ENCODE measurements at regions not wholly inside any gene's neighbourhood (a gene's known extent, or its start where the extent isn't known, plus 50 kb on each side); places are given as distances from the start of the nearest gene placed in this dataset.

DNA sequence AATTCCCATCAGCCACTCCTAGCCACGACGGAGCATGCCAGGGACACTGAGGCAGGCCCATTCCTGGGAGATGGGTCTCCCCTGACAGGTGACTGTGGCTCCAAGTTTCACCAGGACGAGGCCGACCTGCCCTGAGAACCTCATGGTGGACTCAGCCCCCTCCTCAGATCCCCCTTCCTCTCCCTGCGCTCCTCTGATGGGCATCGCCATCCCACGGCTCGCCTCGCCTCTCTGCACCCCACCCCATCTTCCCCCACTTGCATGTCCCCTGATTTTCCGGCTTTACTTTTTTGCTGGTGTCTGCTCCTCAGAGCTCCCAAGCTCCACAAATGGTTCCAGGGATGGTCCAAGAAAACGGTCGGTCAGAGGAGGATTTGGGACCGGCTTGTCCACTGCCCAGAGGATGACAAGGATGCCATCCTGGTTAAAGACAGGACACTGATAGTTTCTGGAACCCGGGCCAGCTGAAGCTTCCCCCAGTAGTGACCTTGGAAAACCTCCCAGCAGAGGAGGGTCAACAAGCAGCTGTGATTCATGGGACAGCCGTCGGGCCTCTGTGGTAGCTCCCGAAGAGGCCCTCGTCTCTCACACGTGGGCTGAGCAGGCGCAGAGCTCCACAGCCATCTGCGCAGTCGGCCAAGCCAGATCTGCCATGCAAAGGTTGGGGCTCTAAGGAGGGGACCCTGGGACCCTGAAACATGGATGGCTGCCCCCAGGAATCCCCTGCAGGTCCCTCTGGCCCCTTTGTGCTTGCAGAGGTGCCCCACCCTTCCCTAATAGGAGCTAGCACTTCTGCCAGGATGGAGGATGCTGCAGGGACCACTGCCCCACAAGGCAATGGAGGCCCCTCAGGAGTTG lies 87.8 kb upstream of the SLC66A3 start:
- no peak for DNase-seq
- Histone ChIP-seq H3K36me3 (no peaks in the 10 kb centered on the region), H3K4me1 (no peaks in the 10 kb centered on the region), H3K9me3 (replicated peaks) (peaks cover 6% of the 10 kb centered on the region), H3K27me3 (ENCODE audit: low read depth) (peaks cover 49% of the 10 kb centered on the region), H3K27ac (replicated peaks) (no peak overlapping the region), H3K4me3 (no peak overlapping the region)
- TF ChIP-seq, protein P1, sequence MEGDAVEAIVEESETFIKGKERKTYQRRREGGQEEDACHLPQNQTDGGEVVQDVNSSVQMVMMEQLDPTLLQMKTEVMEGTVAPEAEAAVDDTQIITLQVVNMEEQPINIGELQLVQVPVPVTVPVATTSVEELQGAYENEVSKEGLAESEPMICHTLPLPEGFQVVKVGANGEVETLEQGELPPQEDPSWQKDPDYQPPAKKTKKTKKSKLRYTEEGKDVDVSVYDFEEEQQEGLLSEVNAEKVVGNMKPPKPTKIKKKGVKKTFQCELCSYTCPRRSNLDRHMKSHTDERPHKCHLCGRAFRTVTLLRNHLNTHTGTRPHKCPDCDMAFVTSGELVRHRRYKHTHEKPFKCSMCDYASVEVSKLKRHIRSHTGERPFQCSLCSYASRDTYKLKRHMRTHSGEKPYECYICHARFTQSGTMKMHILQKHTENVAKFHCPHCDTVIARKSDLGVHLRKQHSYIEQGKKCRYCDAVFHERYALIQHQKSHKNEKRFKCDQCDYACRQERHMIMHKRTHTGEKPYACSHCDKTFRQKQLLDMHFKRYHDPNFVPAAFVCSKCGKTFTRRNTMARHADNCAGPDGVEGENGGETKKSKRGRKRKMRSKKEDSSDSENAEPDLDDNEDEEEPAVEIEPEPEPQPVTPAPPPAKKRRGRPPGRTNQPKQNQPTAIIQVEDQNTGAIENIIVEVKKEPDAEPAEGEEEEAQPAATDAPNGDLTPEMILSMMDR (IDR thresholded peaks at IDR 0.05; ENCODE audit: borderline replicate concordance), result no peak
- intact Hi-C loops (cut with micrococcal nuclease), result no loop called here

DNA sequence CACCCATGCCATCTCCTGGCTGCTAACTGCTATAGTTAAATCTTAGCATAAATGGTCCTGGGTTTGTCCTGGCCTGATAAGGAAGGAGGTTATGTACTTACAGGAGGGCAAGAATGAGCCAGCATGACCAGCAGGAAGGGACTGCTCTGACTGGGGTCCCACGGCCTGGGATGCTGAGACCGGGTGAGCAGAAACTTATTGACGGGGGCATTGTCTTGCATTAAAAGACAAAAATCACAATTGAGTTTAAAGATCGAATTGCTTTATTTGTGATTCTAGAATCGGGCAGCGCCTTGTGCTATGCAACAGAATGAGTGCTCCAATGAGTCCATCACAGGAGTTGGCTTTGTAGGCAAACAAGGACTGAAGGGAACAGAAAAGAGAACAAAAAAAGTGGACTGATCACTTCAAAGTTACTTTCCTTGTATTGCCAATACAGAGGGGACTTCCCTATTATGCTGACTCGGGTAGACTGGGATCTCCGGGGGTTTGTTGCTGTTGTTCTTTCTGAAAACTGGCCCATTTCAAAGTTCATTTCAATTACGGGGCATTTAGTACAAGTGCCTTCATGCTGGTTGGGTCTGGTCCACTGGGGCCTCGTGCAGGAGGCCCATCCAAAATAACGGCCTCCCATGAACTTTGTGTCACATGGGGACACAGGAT lies 87.1 kb upstream of the SLC66A3 start:
- Histone ChIP-seq H3K4me1 (no peaks in the 10 kb centered on the region), H3K36me3 (no peaks in the 10 kb centered on the region), H3K27ac (replicated peaks) (no peak overlapping the region), H3K4me3 (no peak overlapping the region), H3K27me3 (ENCODE audit: low read depth) (peaks cover 56% of the 10 kb centered on the region), H3K9me3 (replicated peaks) (no peaks in the 10 kb centered on the region)
- DNase-seq, result no peak
- intact Hi-C loops (cut with micrococcal nuclease), result no loop called here
- TF ChIP-seq, protein P1 (IDR thresholded peaks at IDR 0.05; ENCODE audit: borderline replicate concordance), result no peak

- no peak overlapping the region for H3K4me3 ChIP-seq
- H3K4me1 ChIP-seq, result no peaks in the 10 kb centered on the region
- H3K36me3 ChIP-seq, result no peaks in the 10 kb centered on the region
- TF ChIP-seq, protein P1 (IDR thresholded peaks at IDR 0.05; ENCODE audit: borderline replicate concordance), result no peak
- DNase-seq, result no peak
- no peaks in the 10 kb centered on the region for H3K9me3 ChIP-seq (replicated peaks)
- no peak overlapping the region for H3K27ac ChIP-seq (replicated peaks)
- intact Hi-C loops (cut with micrococcal nuclease), result no loop called here
- peaks cover 64% of the 10 kb centered on the region for H3K27me3 ChIP-seq (ENCODE audit: low read depth)
These were observed 86.3 kb upstream of the SLC66A3 start for GRCh38 chr2:11068856-11069526.

- Histone ChIP-seq H3K4me3 (no peak overlapping the region), H3K36me3 (no peaks in the 10 kb centered on the region), H3K27ac (replicated peaks) (no peak overlapping the region), H3K9me3 (replicated peaks) (no peaks in the 10 kb centered on the region), H3K27me3 (ENCODE audit: low read depth) (peaks cover 71% of the 10 kb centered on the region), H3K4me1 (no peaks in the 10 kb centered on the region)
- TF ChIP-seq, protein P1 (IDR thresholded peaks at IDR 0.05; ENCODE audit: borderline replicate concordance), result no peak
- intact Hi-C loops (cut with micrococcal nuclease), result no loop called here
- DNase-seq, result no peak
These were observed 85.6 kb upstream of the SLC66A3 start for GRCh38 chr2:11069566-11070185.

- Histone ChIP-seq H3K4me1 (no peaks in the 10 kb centered on the region), H3K27me3 (ENCODE audit: low read depth) (peaks cover 64% of the 10 kb centered on the region), H3K9me3 (replicated peaks) (no peaks in the 10 kb centered on the region), H3K27ac (replicated peaks) (no peak overlapping the region), H3K36me3 (no peaks in the 10 kb centered on the region), H3K4me3 (no peak overlapping the region)
- TF ChIP-seq, protein P1 (IDR thresholded peaks at IDR 0.05; ENCODE audit: borderline replicate concordance), result no peak
- intact Hi-C loops (cut with micrococcal nuclease), result no loop called here
- DNase-seq, result no peak
These were observed 84.1 kb upstream of the SLC66A3 start for GRCh38 chr2:11071211-11071610.
